MM.1S (cell line): ENCODE measurements at regions not wholly inside any gene's neighbourhood (a gene's known extent, or its start where the extent isn't known, plus 50 kb on each side); places are given as distances from the start of the nearest gene placed in this dataset.

Experiments
- DNase-seq: peaks from one replicate; pipeline ENCODE4 v3.0.0-alpha.2; 2015
- H2AFZ ChIP-seq: fragments of 300-600 bp; sonication (generic); 2 replicates; pipeline ENCODE4 v1.6.0; 2016; ENCODE audit warnings: antibody characterized with exemption, low read length
- H3F3A ChIP-seq: fragments of 300-600 bp; sonication (generic); 2 replicates; pipeline ENCODE4 v1.6.1; 2016; ENCODE audit warnings: mild to moderate bottlenecking, antibody characterized with exemption, low read length, moderate library complexity, mixed read lengths; ENCODE audit not compliant: insufficient read depth
- H3K27ac ChIP-seq: fragments of 300-600 bp; sonication (generic); 2 replicates; pipeline ENCODE4 v1.5.1; 2016; ENCODE audit warnings: mild to moderate bottlenecking, low read length
- H3K27me3 ChIP-seq: fragments of 300-600 bp; sonication (generic); replicated peaks from 2 replicates; pipeline ENCODE4 v1.6.0; 2016; ENCODE audit warnings: low read length; ENCODE audit not compliant: insufficient read depth
- H3K36me3 ChIP-seq: fragments of 300-600 bp; sonication (generic); replicated peaks from 2 replicates; pipeline ENCODE4 v1.6.1; 2016; ENCODE audit warnings: mild to moderate bottlenecking, low read length, mixed read lengths; ENCODE audit not compliant: insufficient read depth
- H3K4me1 ChIP-seq: fragments of 300-600 bp; sonication (generic); 2 replicates; pipeline ENCODE4 v1.6.1; 2016; ENCODE audit warnings: low read length, mixed read lengths
- H3K4me2 ChIP-seq: fragments of 300-600 bp; sonication (generic); 2 replicates; pipeline ENCODE4 v1.6.0; 2016; ENCODE audit warnings: low read depth, low read length
- H3K4me3 ChIP-seq: fragments of 300-600 bp; sonication (generic); 2 replicates; pipeline ENCODE4 v1.5.1; 2016; ENCODE audit warnings: low read length, mixed read lengths
- H3K79me2 ChIP-seq: fragments of 300-600 bp; sonication (generic); 2 replicates; pipeline ENCODE4 v1.6.1; 2016; ENCODE audit warnings: mixed run types, low read length, mixed read lengths
- H3K9ac ChIP-seq: fragments of 300-600 bp; sonication (generic); 2 replicates; pipeline ENCODE4 v1.6.1; 2016; ENCODE audit warnings: low read length, mixed read lengths
- H3K9me2 ChIP-seq: fragments of 300-600 bp; sonication (generic); replicated peaks from 2 replicates; pipeline ENCODE4 v1.6.1; 2016; ENCODE audit warnings: mild to moderate bottlenecking, low read length, mixed read lengths; ENCODE audit not compliant: insufficient read depth
- H3K9me3 ChIP-seq: fragments of 300-600 bp; sonication (generic); replicated peaks from 2 replicates; pipeline ENCODE4 v1.6.1; 2016; ENCODE audit warnings: mild to moderate bottlenecking, low read length, mixed read lengths; ENCODE audit not compliant: insufficient read depth
- H4K20me1 ChIP-seq: fragments of 300-600 bp; sonication (generic); 2 replicates; pipeline ENCODE4 v1.6.1; 2016; ENCODE audit warnings: mild to moderate bottlenecking, low read length, moderate library complexity, mixed read lengths; ENCODE audit not compliant: insufficient read depth
- CTCF ChIP-seq: fragments of 300-600 bp; sonication (generic); IDR thresholded peaks from 2 replicates; pipeline ENCODE4 v1.5.1; 2016; ENCODE audit warnings: antibody characterized with exemption, low read length, mixed read lengths
- EZH2 ChIP-seq: fragments of 300-600 bp; sonication (generic); optimal IDR thresholded peaks from 2 replicates; pipeline ENCODE3; 2017; ENCODE audit warnings: low read depth, mild to moderate bottlenecking, antibody characterized with exemption, low read length, mixed read lengths
- EZH2phosphoT487 ChIP-seq: fragments of 300-600 bp; sonication (generic); IDR thresholded peaks from 2 replicates; pipeline ENCODE4 v1.6.1; 2018; ENCODE audit warnings: antibody characterized with exemption, low read length

GRCh38 chr3:23743141-23743784 is 62.5 kb upstream of the UBE2E1 start:
- no peak for DNase-seq
- TF ChIP-seq CTCF = no peak
- TF ChIP-seq EZH2 = no peak
- Histone ChIP-seq H3K4me1 (peaks cover 21% of the 10 kb centered on the region), H3K4me2 (no peak overlapping the region), H4K20me1 (no peaks in the 10 kb centered on the region), H3K9me3 (no peaks in the 10 kb centered on the region), H3K79me2 (no peaks in the 10 kb centered on the region), H3K36me3 (no peaks in the 10 kb centered on the region), H3K9me2 (no peaks in the 10 kb centered on the region), H3K9ac (no peak overlapping the region), H3K27me3 (no peaks in the 10 kb centered on the region), H3K27ac (no peak overlapping the region), H3K4me3 (no peak overlapping the region), H2AFZ (no peak overlapping the region), H3F3A (0 out of 2 replicates have a peak, but pooled peaks cover 4% of the 10 kb centered on the region)

- Histone ChIP-seq H3K27me3 (no peaks in the 10 kb centered on the region), H3K9me2 (no peaks in the 10 kb centered on the region), H2AFZ (no peak overlapping the region), H3K4me3 (no peak overlapping the region), H3K9ac (no peak overlapping the region), H3K4me2 (no peak overlapping the region), H3K79me2 (no peaks in the 10 kb centered on the region), H3K36me3 (no peaks in the 10 kb centered on the region), H3K4me1 (no peaks in the 10 kb centered on the region), H3K27ac (no peak overlapping the region), H4K20me1 (no peaks in the 10 kb centered on the region), H3K9me3 (no peaks in the 10 kb centered on the region), H3F3A (no peaks in the 10 kb centered on the region)
- no peak for TF ChIP-seq CTCF
- no peak for TF ChIP-seq EZH2phosphoT487
- TF ChIP-seq EZH2 = no peak
- no peak for DNase-seq
Observed at GRCh38 chr3:23746441-23746840, 59.3 kb upstream of the UBE2E1 start.

GRCh38 chr3:23747841-23748240 is 57.9 kb upstream of the UBE2E1 start:
- H3K9me3 ChIP-seq = no peaks in the 10 kb centered on the region
- no peaks in the 10 kb centered on the region for H3K4me1 ChIP-seq
- DNase-seq = no peak
- no peaks in the 10 kb centered on the region for H3K9me2 ChIP-seq
- no peak overlapping the region for H3K27ac ChIP-seq
- no peak overlapping the region for H3K9ac ChIP-seq
- no peak overlapping the region for H3K4me3 ChIP-seq
- H3K79me2 ChIP-seq = no peaks in the 10 kb centered on the region
- no peak overlapping the region for H2AFZ ChIP-seq
- TF ChIP-seq EZH2phosphoT487 (no peak), EZH2 (no peak), CTCF (no peak)
- H4K20me1 ChIP-seq = no peaks in the 10 kb centered on the region
- H3K27me3 ChIP-seq = no peaks in the 10 kb centered on the region
- H3F3A ChIP-seq = no peaks in the 10 kb centered on the region
- no peaks in the 10 kb centered on the region for H3K36me3 ChIP-seq
- H3K4me2 ChIP-seq = no peak overlapping the region
